Caco-2 (cell line): ENCODE measurements at regions not wholly inside any gene's neighbourhood (a gene's known extent, or its start where the extent isn't known, plus 50 kb on each side); places are given as distances from the start of the nearest gene placed in this dataset.
A peak's percentile ranks its signal among the peaks of the same experiment; 100 is the strongest.

Experiments
- BruUV-seq: library from RNA; stranded (reverse); fragments of 400-500 nt; replicated peaks from 2 replicates; lab custom pipeline; 2021; lab: Mats Ljungman, UMichigan
- CTCF ChIA-PET: fragments of 300-600 bp; sonication (Branson Sonifier 250); formaldehyde crosslinking; loops from one replicate; lab custom pipeline; 2022; ENCODE audit warnings: antibody characterized with exemption; lab: Charles Lee
- POLR2A ChIA-PET: fragments of 300-600 bp; sonication (Branson Sonifier 250); formaldehyde crosslinking; loops from one replicate; lab custom pipeline; 2022; ENCODE audit warnings: antibody characterized with exemption; lab: Charles Lee
- DNase-seq, 2 experiments: peaks; one replicate each; pipeline versions ENCODE4 v3.0.0 to v3.0.0-alpha.2; 2020 to 2022
- H3K27me3 ChIP-seq: replicated peaks from 2 replicates; pipeline ENCODE4 v1.6.0; 2011; ENCODE audit warnings: low read length; ENCODE audit not compliant: control insufficient read depth, insufficient read depth
- H3K36me3 ChIP-seq: 2 replicates; pipeline ENCODE4 v1.5.1; 2011; ENCODE audit warnings: low read length; ENCODE audit not compliant: control insufficient read depth, insufficient read depth
- H3K4me1 ChIP-seq: fragments of 250-450 bp; sonication (Bioruptor Pico); 2 replicates; pipeline ENCODE4 v1.5.1; 2020; ENCODE audit warnings: mild to moderate bottlenecking
- H3K4me3 ChIP-seq: 2 replicates; pipeline ENCODE4 v1.5.1; 2011; ENCODE audit warnings: low read depth, mild to moderate bottlenecking, control low read depth, low read length
- H3K9me3 ChIP-seq: fragments of 250-450 bp; sonication (Bioruptor Pico); 2 replicates; pipeline ENCODE4 v1.5.1; 2020; ENCODE audit warnings: mild to moderate bottlenecking, moderate library complexity
- H3K27ac Mint-ChIP-seq: one replicate; pipeline ENCODE4 v1.8.0; 2022; ENCODE audit warnings: mixed read lengths; ENCODE audit not compliant: unreplicated experiment
- H3K27me3 Mint-ChIP-seq: one replicate; pipeline ENCODE4 v1.8.0; 2022; ENCODE audit warnings: mixed read lengths; ENCODE audit not compliant: insufficient read depth, unreplicated experiment
- H3K36me3 Mint-ChIP-seq: one replicate; pipeline ENCODE4 v1.8.0; 2022; ENCODE audit warnings: mild to moderate bottlenecking, mixed read lengths; ENCODE audit not compliant: insufficient read depth, unreplicated experiment
- H3K4me1 Mint-ChIP-seq: one replicate; pipeline ENCODE4 v1.8.0; 2022; ENCODE audit warnings: low read depth, mixed read lengths; ENCODE audit not compliant: unreplicated experiment
- H3K4me3 Mint-ChIP-seq: one replicate; pipeline ENCODE4 v1.8.0; 2022; ENCODE audit warnings: mild to moderate bottlenecking, moderate library complexity, mixed read lengths; ENCODE audit not compliant: unreplicated experiment
- H3K9me3 Mint-ChIP-seq: one replicate; pipeline ENCODE4 v1.8.0; 2022; ENCODE audit warnings: mixed read lengths; ENCODE audit not compliant: unreplicated experiment
- intact Hi-C: fragments of 100-400 bp; cut with micrococcal nuclease; formaldehyde crosslinking; loops from one replicate; pipeline ENCODE4 v1.10.0; 2022; ENCODE audit not compliant: unreplicated experiment
- TF ChIP-seq, protein P1 (sequence below), 2 experiments: fragments of 200-600 bp in 1 of 2; IDR thresholded peaks; 1 replicate in 1 of 2; 2 replicates in 1 of 2; pipeline versions ENCODE4 v1.5.1 to v1.8.0; 2011 to 2022; ENCODE audit warnings: antibody characterized with exemption in 1 of 2, control low read depth in 1 of 2, inconsistent platforms in 1 of 2, low read depth in 1 of 2, low read length in 1 of 2, mild to moderate bottlenecking in 1 of 2, moderate library complexity in 1 of 2; ENCODE audit not compliant: insufficient read depth in 1 of 2, severe bottlenecking in 1 of 2, unreplicated experiment in 1 of 2

DNA sequence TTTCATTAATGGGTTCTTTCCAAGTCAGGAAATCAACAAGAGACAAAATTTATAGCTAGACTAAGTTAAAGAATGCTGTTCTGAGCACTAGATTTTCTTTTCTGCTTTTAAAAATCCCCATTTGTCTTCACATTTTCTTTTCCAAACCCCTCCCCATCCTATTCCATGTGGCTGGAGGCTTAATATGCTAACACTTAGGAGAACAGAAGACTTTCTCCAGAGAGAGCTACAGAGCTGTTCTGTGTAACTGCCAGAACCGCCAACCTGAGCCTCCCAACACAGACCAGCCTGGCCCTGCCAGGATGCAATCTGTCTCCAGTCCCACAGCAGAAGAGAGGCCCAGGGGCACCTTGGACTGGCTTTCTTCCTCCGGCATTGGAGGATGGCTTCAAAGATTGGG, 264.1 kb downstream of the NDFIP2 start:
- Mint-ChIP-seq H3K27me3 (no peaks in the 10 kb centered on the region), H3K4me1 (peaks cover 18% of the 10 kb centered on the region), H3K4me3 (no peak overlapping the region), H3K9me3 (peaks cover 9% of the 10 kb centered on the region), H3K36me3 (no peaks in the 10 kb centered on the region), H3K27ac (no peak overlapping the region)
- ChIA-PET POLR2A (no interaction called here), CTCF (interaction anchor here (0.6 kb wide), 1 partner anchor 767 kb away, joined by 3 read pairs; no protein-coding TSS in a partner anchor)
- Histone ChIP-seq H3K9me3 (no peaks in the 10 kb centered on the region), H3K4me1 (peaks cover 11% of the 10 kb centered on the region), H3K27me3 (no peaks in the 10 kb centered on the region), H3K36me3 (no peaks in the 10 kb centered on the region), H3K4me3 (no peak overlapping the region)
- BruUV-seq = no TSS peak
- intact Hi-C loops = no loop called here
- no peak for DNase-seq
- TF ChIP-seq, protein P1, sequence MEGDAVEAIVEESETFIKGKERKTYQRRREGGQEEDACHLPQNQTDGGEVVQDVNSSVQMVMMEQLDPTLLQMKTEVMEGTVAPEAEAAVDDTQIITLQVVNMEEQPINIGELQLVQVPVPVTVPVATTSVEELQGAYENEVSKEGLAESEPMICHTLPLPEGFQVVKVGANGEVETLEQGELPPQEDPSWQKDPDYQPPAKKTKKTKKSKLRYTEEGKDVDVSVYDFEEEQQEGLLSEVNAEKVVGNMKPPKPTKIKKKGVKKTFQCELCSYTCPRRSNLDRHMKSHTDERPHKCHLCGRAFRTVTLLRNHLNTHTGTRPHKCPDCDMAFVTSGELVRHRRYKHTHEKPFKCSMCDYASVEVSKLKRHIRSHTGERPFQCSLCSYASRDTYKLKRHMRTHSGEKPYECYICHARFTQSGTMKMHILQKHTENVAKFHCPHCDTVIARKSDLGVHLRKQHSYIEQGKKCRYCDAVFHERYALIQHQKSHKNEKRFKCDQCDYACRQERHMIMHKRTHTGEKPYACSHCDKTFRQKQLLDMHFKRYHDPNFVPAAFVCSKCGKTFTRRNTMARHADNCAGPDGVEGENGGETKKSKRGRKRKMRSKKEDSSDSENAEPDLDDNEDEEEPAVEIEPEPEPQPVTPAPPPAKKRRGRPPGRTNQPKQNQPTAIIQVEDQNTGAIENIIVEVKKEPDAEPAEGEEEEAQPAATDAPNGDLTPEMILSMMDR (IDR thresholded peaks at IDR 0.05; ENCODE audit: insufficient read depth in 1 of 2, low read depth in 1 of 2, low read length in 1 of 2, severe bottlenecking in 1 of 2, unreplicated experiment in 1 of 2) = no peak

- Mint-ChIP-seq H3K4me3 (no peak overlapping the region), H3K36me3 (no peaks in the 10 kb centered on the region), H3K4me1 (peaks cover 18% of the 10 kb centered on the region), H3K27ac (no peak overlapping the region), H3K9me3 (peaks cover 9% of the 10 kb centered on the region), H3K27me3 (no peaks in the 10 kb centered on the region)
- intact Hi-C loops = no loop called here
- no TSS peak for BruUV-seq
- no peaks in the 10 kb centered on the region for H3K27me3 ChIP-seq
- DNase-seq = no peak
- POLR2A ChIA-PET = no interaction called here
- H3K4me3 ChIP-seq = no peak overlapping the region
- TF ChIP-seq, protein P1 (IDR thresholded peaks at IDR 0.05; ENCODE audit: insufficient read depth in 1 of 2, low read depth in 1 of 2, low read length in 1 of 2, severe bottlenecking in 1 of 2, unreplicated experiment in 1 of 2) = no peak
- no peaks in the 10 kb centered on the region for H3K9me3 ChIP-seq
- H3K36me3 ChIP-seq = no peaks in the 10 kb centered on the region
- peaks cover 7% of the 10 kb centered on the region; the same call in 1 of the 2 replicates for H3K4me1 ChIP-seq
- CTCF ChIA-PET = no interaction called here
Measured at GRCh38 chr13:79742923-79743322, 262.0 kb downstream of the NDFIP2 start.

- Mint-ChIP-seq H3K36me3 (no peaks in the 10 kb centered on the region), H3K27me3 (no peaks in the 10 kb centered on the region), H3K4me3 (no peak overlapping the region), H3K9me3 (peaks cover under 1% of the 10 kb centered on the region), H3K27ac (no peak overlapping the region), H3K4me1 (peaks cover 18% of the 10 kb centered on the region)
- POLR2A ChIA-PET = no interaction called here
- H3K9me3 ChIP-seq = no peaks in the 10 kb centered on the region
- H3K27me3 ChIP-seq = no peaks in the 10 kb centered on the region
- TF ChIP-seq, protein P1 (IDR thresholded peaks at IDR 0.05; ENCODE audit: insufficient read depth in 1 of 2, low read depth in 1 of 2, low read length in 1 of 2, severe bottlenecking in 1 of 2, unreplicated experiment in 1 of 2) = no peak
- CTCF ChIA-PET = no interaction called here
- no peak overlapping the region for H3K4me3 ChIP-seq
- intact Hi-C loops = no loop called here
- BruUV-seq = no TSS peak
- peak; percentile 37 to 46 for DNase-seq
- H3K36me3 ChIP-seq = no peaks in the 10 kb centered on the region
- H3K4me1 ChIP-seq = peaks cover 7% of the 10 kb centered on the region; the same call in 1 of the 2 replicates
Measured at GRCh38 chr13:79740991-79741390, 260.0 kb downstream of the NDFIP2 start.
